RWPE2 (cell line): ENCODE measurements at regions not wholly inside any gene's neighbourhood (a gene's known extent, or its start where the extent isn't known, plus 50 kb on each side); places are given as distances from the start of the nearest gene placed in this dataset.

Experiments used
- ATAC-seq: fragments of 200-7000 bp; cut with Tn5 transposase; 3 replicates; pipeline ENCODE4 v1.9.1; 2021; ENCODE audit warnings: low read depth
- DNase-seq: peaks from one replicate; pipeline ENCODE4 v3.0.0-alpha.2; 2020; ENCODE audit warnings: low spot score
- H3K27ac ChIP-seq: fragments of 450-650 bp; 2 replicates; pipeline ENCODE4 v1.5.1; 2017; ENCODE audit warnings: mild to moderate bottlenecking; ENCODE audit not compliant: poor library complexity, severe bottlenecking
- H3K27me3 ChIP-seq: fragments of 250-450 bp; sonication (Bioruptor Pico); 2 replicates; pipeline ENCODE4 v1.5.1; 2021; ENCODE audit warnings: mild to moderate bottlenecking, moderate library complexity; ENCODE audit not compliant: insufficient read depth, poor library complexity, severe bottlenecking
- H3K36me3 ChIP-seq: fragments of 250-450 bp; sonication (Bioruptor Pico); 2 replicates; pipeline ENCODE4 v1.5.1; 2020; ENCODE audit warnings: low read depth, mild to moderate bottlenecking, moderate library complexity
- H3K4me1 ChIP-seq: fragments of 250-450 bp; sonication (Bioruptor Pico); 2 replicates; pipeline ENCODE4 v1.5.1; 2021; ENCODE audit warnings: mild to moderate bottlenecking, moderate library complexity; ENCODE audit not compliant: insufficient read depth, poor library complexity, severe bottlenecking
- H3K4me3 ChIP-seq: fragments of 250-450 bp; sonication (Bioruptor Pico); 2 replicates; pipeline ENCODE4 v1.5.1; 2021; ENCODE audit warnings: mild to moderate bottlenecking, moderate library complexity; ENCODE audit not compliant: severe bottlenecking
- H3K9me3 ChIP-seq: fragments of 250-450 bp; sonication (Bioruptor Pico); 2 replicates; pipeline ENCODE4 v1.5.1; 2021; ENCODE audit warnings: mild to moderate bottlenecking, moderate library complexity; ENCODE audit not compliant: severe bottlenecking
- CTCF ChIP-seq: fragments of 450-650 bp; IDR thresholded peaks from one replicate; pipeline ENCODE4 v1.5.1; 2017; ENCODE audit warnings: mild to moderate bottlenecking, moderate library complexity; ENCODE audit not compliant: poor library complexity, severe bottlenecking

GRCh38 chr2:151038516-151038915, 223.1 kb downstream of the RBM43 start:
- no peak for TF ChIP-seq CTCF
- Histone ChIP-seq H3K36me3 (no peaks in the 10 kb centered on the region), H3K4me3 (no peak overlapping the region), H3K4me1 (peaks cover 21% of the 10 kb centered on the region), H3K27me3 (no peaks in the 10 kb centered on the region), H3K27ac (no peak overlapping the region), H3K9me3 (no peaks in the 10 kb centered on the region)
- ATAC-seq, result no peak
- no peak for DNase-seq

- no peak for ATAC-seq
Observed at GRCh38 chr2:151037434-151037833, 224.2 kb downstream of the RBM43 start.

GRCh38 chr2:151033271-151034248, 228.1 kb downstream of the RBM43 start:
- TF ChIP-seq CTCF, result no peak
- ATAC-seq (no peak), DNase-seq (no peak)
- no peak overlapping the region for H3K27ac ChIP-seq
- no peak overlapping the region for H3K4me3 ChIP-seq
- no peaks in the 10 kb centered on the region for H3K27me3 ChIP-seq
- no peaks in the 10 kb centered on the region for H3K9me3 ChIP-seq
- no peaks in the 10 kb centered on the region for H3K4me1 ChIP-seq
- no peaks in the 10 kb centered on the region for H3K36me3 ChIP-seq

More at GRCh38 chr2:151037434-151037833, 224.2 kb downstream of the RBM43 start:
- Histone ChIP-seq H3K4me1 (peaks cover 11% of the 10 kb centered on the region), H3K27ac (no peak overlapping the region), H3K36me3 (no peaks in the 10 kb centered on the region), H3K9me3 (no peaks in the 10 kb centered on the region), H3K4me3 (no peak overlapping the region), H3K27me3 (no peaks in the 10 kb centered on the region)
- no peak for TF ChIP-seq CTCF
- no peak for DNase-seq

GRCh38 chr2:151032741-151033191, 228.9 kb downstream of the RBM43 start:
- ATAC-seq (peak; percentile 74), DNase-seq (no peak)
- H3K9me3 ChIP-seq, result no peaks in the 10 kb centered on the region
- no peak for TF ChIP-seq CTCF
- no peaks in the 10 kb centered on the region for H3K27me3 ChIP-seq
- H3K36me3 ChIP-seq, result no peaks in the 10 kb centered on the region
- no peak overlapping the region for H3K27ac ChIP-seq
- no peaks in the 10 kb centered on the region for H3K4me1 ChIP-seq
- no peak overlapping the region for H3K4me3 ChIP-seq
